H1 (cell line): ENCODE measurements at regions not wholly inside any gene's neighbourhood (a gene's known extent, or its start where the extent isn't known, plus 50 kb on each side); places are given as distances from the start of the nearest gene placed in this dataset.

Experiments used
- CTCF ChIA-PET: fragments of 300-600 bp; sonication (Branson Sonifier 250); formaldehyde crosslinking; loops from one replicate; lab custom pipeline; 2021; ENCODE audit not compliant: partially characterized antibody; lab: Charles Lee
- POLR2A ChIA-PET: fragments of 300-600 bp; sonication (Branson Sonifier 250); formaldehyde crosslinking; loops from one replicate; lab custom pipeline; 2021; ENCODE audit warnings: inconsistent platforms; ENCODE audit not compliant: partially characterized antibody; lab: Charles Lee
- DNase-seq, 2 experiments: peaks; one replicate each; pipeline versions ENCODE4 v3.0.0 to v3.0.0-alpha.2; 2010 to 2022; ENCODE audit warnings: low spot score in 2 of 2, low read depth in 1 of 2, mixed read lengths in 1 of 2
- FAIRE-seq: peaks from 2 replicates; lab custom pipeline; 2011; peaks lifted over from hg19 to GRCh38; lab: Jason Lieb, UNC
- H2AFZ ChIP-seq: 2 replicates; pipeline ENCODE4 v1.8.1; 2012; ENCODE audit warnings: low read length, inconsistent platforms
- H2AK5ac ChIP-seq: 2 replicates; pipeline ENCODE4 v1.6.1; 2013; ENCODE audit warnings: low read depth, low read length
- H2BK120ac ChIP-seq: replicated peaks from 2 replicates; pipeline ENCODE3; 2013; ENCODE audit warnings: low read depth, low read length, inconsistent platforms
- H2BK12ac ChIP-seq: 2 replicates; pipeline ENCODE4 v1.6.1; 2013; ENCODE audit warnings: low read depth, low read length
- H2BK15ac ChIP-seq: 2 replicates; pipeline ENCODE4 v1.6.1; 2013; ENCODE audit warnings: low read length
- H2BK20ac ChIP-seq: 2 replicates; pipeline ENCODE4 v1.6.1; 2013; ENCODE audit warnings: low read length
- H2BK5ac ChIP-seq: 2 replicates; pipeline ENCODE4 v1.6.1; 2013; ENCODE audit warnings: low read depth, low read length
- H3K14ac ChIP-seq: 2 replicates; pipeline ENCODE4 v1.6.1; 2013; ENCODE audit warnings: inconsistent platforms; ENCODE audit not compliant: insufficient read length
- H3K18ac ChIP-seq: 2 replicates; pipeline ENCODE4 v1.6.1; 2013; ENCODE audit warnings: low read length; ENCODE audit errors: extremely low read depth
- H3K23ac ChIP-seq: 2 replicates; pipeline ENCODE4 v1.6.1; 2013; ENCODE audit warnings: inconsistent platforms; ENCODE audit not compliant: insufficient read length
- H3K23me2 ChIP-seq: 2 replicates; pipeline ENCODE4 v1.6.1; 2013; ENCODE audit warnings: low read depth, low read length
- H3K27ac ChIP-seq: 2 replicates; pipeline ENCODE4 v1.6.1; 2011; ENCODE audit warnings: low read depth, low read length, inconsistent platforms
- H3K27me3 ChIP-seq, 4 experiments: replicated peaks in 1 of 4; 1 replicate in 1 of 4; 2 replicates in 3 of 4; pipeline versions ENCODE4 v1.6.1 to v1.8.1; 2011 to 2013; ENCODE audit warnings: low read length in 3 of 4, mild to moderate bottlenecking in 3 of 4, inconsistent platforms in 2 of 4, mixed read lengths in 2 of 4, moderate library complexity in 1 of 4; ENCODE audit not compliant: control insufficient read depth in 3 of 4, insufficient read depth in 3 of 4; ENCODE audit errors: extremely low read depth in 1 of 4
- H3K36me3 ChIP-seq, 4 experiments: 2 replicates each; pipeline versions ENCODE4 v1.6.1 to v1.8.1; 2011 to 2013; ENCODE audit warnings: mild to moderate bottlenecking in 4 of 4, low read length in 3 of 4, moderate library complexity in 2 of 4, control low read depth in 1 of 4, inconsistent platforms in 1 of 4; ENCODE audit not compliant: insufficient read depth in 4 of 4, control insufficient read depth in 2 of 4
- H3K4ac ChIP-seq: replicated peaks from 2 replicates; pipeline ENCODE3; 2013; ENCODE audit warnings: low read length, low read depth, mixed read lengths, inconsistent platforms; ENCODE audit not compliant: insufficient read length
- H3K4me1 ChIP-seq, 4 experiments: replicated peaks in 1 of 4; 1 replicate in 1 of 4; 2 replicates in 3 of 4; pipeline versions ENCODE4 v1.6.1 to v1.8.1; 2011 to 2013; ENCODE audit warnings: low read length in 3 of 4, inconsistent platforms in 2 of 4, mixed read lengths in 1 of 4; ENCODE audit not compliant: insufficient read depth in 4 of 4, control insufficient read depth in 3 of 4
- H3K4me2 ChIP-seq, 2 experiments: 2 replicates each; pipeline versions ENCODE4 v1.6.1 to v1.8.1; 2011 to 2013; ENCODE audit warnings: low read depth in 2 of 2, low read length in 2 of 2, control low read depth in 1 of 2, inconsistent platforms in 1 of 2, mild to moderate bottlenecking in 1 of 2; ENCODE audit not compliant: insufficient read depth in 1 of 2
- H3K4me3 ChIP-seq, 4 experiments: fragments of 200-600, 300-600 bp in 1 of 4; sonication (generic), shearing (Covaris generic), sonication (Bioruptor Twin) in 1 of 4; 2 replicates each; pipeline versions ENCODE4 v1.5.1 to v1.8.1; 2011 to 2016; ENCODE audit warnings: low read length in 4 of 4, low read depth in 3 of 4, control low read depth in 2 of 4, inconsistent platforms in 2 of 4, mild to moderate bottlenecking in 2 of 4, mixed read lengths in 1 of 4, moderate library complexity in 1 of 4; ENCODE audit not compliant: insufficient read depth in 2 of 4; ENCODE audit errors: extremely low read depth in 1 of 4
- H3K56ac ChIP-seq: replicated peaks from 2 replicates; pipeline ENCODE3; 2013; ENCODE audit warnings: low read depth, mild to moderate bottlenecking, mixed read lengths, low read length, inconsistent platforms; ENCODE audit not compliant: insufficient read length
- H3K79me1 ChIP-seq: 2 replicates; pipeline ENCODE4 v1.6.1; 2013; ENCODE audit warnings: low read depth, low read length, control low read depth
- H3K79me2 ChIP-seq, 2 experiments: 2 replicates each; pipeline versions ENCODE4 v1.6.1 to v1.8.1; 2012 to 2013; ENCODE audit warnings: low read length in 2 of 2, mild to moderate bottlenecking in 2 of 2, inconsistent platforms in 1 of 2; ENCODE audit not compliant: insufficient read depth in 2 of 2, control insufficient read depth in 1 of 2
- H3K9ac ChIP-seq, 4 experiments: replicated peaks in 1 of 4; 1 replicate in 1 of 4; 2 replicates in 3 of 4; pipeline versions ENCODE4 v1.6.1 to v1.8.1; 2011 to 2013; ENCODE audit warnings: low read depth in 3 of 4, low read length in 3 of 4, control low read depth in 2 of 4, mild to moderate bottlenecking in 2 of 4, moderate library complexity in 2 of 4, inconsistent platforms in 1 of 4; ENCODE audit errors: extremely low read depth in 1 of 4
- H3K9me3 ChIP-seq, 2 experiments: 2 replicates each; pipeline versions ENCODE4 v1.6.1 to v1.8.1; 2012 to 2013; ENCODE audit warnings: mild to moderate bottlenecking in 2 of 2, moderate library complexity in 2 of 2, control low read depth in 1 of 2, inconsistent platforms in 1 of 2, low read depth in 1 of 2, low read length in 1 of 2, mixed read lengths in 1 of 2; ENCODE audit not compliant: insufficient read depth in 2 of 2
- H4K20me1 ChIP-seq, 2 experiments: replicated peaks in 1 of 2; 2 replicates each; pipeline versions ENCODE3 to v1.8.1; 2011 to 2013; ENCODE audit warnings: inconsistent platforms in 2 of 2, low read length in 2 of 2, mild to moderate bottlenecking in 1 of 2; ENCODE audit not compliant: insufficient read depth in 2 of 2, control insufficient read depth in 1 of 2
- H4K5ac ChIP-seq: 2 replicates; pipeline ENCODE4 v1.6.1; 2013; ENCODE audit warnings: low read length, low read depth, mixed read lengths, inconsistent platforms; ENCODE audit not compliant: insufficient read length
- H4K8ac ChIP-seq: 2 replicates; pipeline ENCODE4 v1.8.0; 2013; ENCODE audit warnings: mild to moderate bottlenecking, moderate library complexity, low read length, inconsistent platforms; ENCODE audit not compliant: insufficient read depth; ENCODE audit errors: extremely low read depth
- H4K91ac ChIP-seq: replicated peaks from 2 replicates; pipeline ENCODE3; 2013; ENCODE audit warnings: low read length, mixed read lengths, inconsistent platforms; ENCODE audit not compliant: insufficient read length
- BRCA1 ChIP-seq: IDR thresholded peaks from 2 replicates; pipeline ENCODE4 v1.6.1; 2012; ENCODE audit warnings: low read depth, low read length, improper control_type of control experiment
- GTF2F1 ChIP-seq: IDR thresholded peaks from 2 replicates; pipeline ENCODE4 v1.6.1; 2012; ENCODE audit warnings: low read depth, low read length, improper control_type of control experiment, borderline replicate concordance
- JUND ChIP-seq: IDR thresholded peaks from 2 replicates; pipeline ENCODE4 v1.6.1; 2011; ENCODE audit warnings: mild to moderate bottlenecking, improper control_type of control experiment, low read length
- NANOG ChIP-seq: IDR thresholded peaks from 2 replicates; pipeline ENCODE4 v1.6.1; 2011; ENCODE audit warnings: low read length, low read depth, mild to moderate bottlenecking, inconsistent platforms; ENCODE audit not compliant: insufficient read depth, poor library complexity, severe bottlenecking
- SUZ12 ChIP-seq: fragments of 200-600 bp; sonication (generic); IDR thresholded peaks from 2 replicates; pipeline ENCODE4 v1.6.1; 2012; ENCODE audit warnings: mild to moderate bottlenecking, inconsistent platforms, low read length, moderate library complexity, mixed read lengths
- TEAD4 ChIP-seq: IDR thresholded peaks from 2 replicates; pipeline ENCODE4 v1.6.1; 2012; ENCODE audit warnings: low read depth, low read length, inconsistent platforms, mixed read lengths
- WGBS, 2 experiments: shearing (Covaris generic) in 1 of 2; methylation state at CpG; one replicate each; pipeline versions ENCODE4 v1.1.6 to v1.1.7; 2013 to 2015; ENCODE audit warnings: low lambda C conversion rate in 2 of 2, mixed read lengths in 2 of 2, inconsistent platforms in 1 of 2, low coverage in 1 of 2, missing lambda C conversion rate in 1 of 2; ENCODE audit not compliant: insufficient replicate concordance in 2 of 2, insufficient coverage in 1 of 2, insufficient read length in 1 of 2; ENCODE audit errors: extremely low coverage in 1 of 2, missing lambda C conversion rate in 1 of 2; 5-methylcytosine and 5-hydroxymethylcytosine counted together
- TF ChIP-seq, protein P1 (sequence below): IDR thresholded peaks from 2 replicates; pipeline ENCODE4 v1.6.1; 2012; ENCODE audit warnings: inconsistent platforms

DNA sequence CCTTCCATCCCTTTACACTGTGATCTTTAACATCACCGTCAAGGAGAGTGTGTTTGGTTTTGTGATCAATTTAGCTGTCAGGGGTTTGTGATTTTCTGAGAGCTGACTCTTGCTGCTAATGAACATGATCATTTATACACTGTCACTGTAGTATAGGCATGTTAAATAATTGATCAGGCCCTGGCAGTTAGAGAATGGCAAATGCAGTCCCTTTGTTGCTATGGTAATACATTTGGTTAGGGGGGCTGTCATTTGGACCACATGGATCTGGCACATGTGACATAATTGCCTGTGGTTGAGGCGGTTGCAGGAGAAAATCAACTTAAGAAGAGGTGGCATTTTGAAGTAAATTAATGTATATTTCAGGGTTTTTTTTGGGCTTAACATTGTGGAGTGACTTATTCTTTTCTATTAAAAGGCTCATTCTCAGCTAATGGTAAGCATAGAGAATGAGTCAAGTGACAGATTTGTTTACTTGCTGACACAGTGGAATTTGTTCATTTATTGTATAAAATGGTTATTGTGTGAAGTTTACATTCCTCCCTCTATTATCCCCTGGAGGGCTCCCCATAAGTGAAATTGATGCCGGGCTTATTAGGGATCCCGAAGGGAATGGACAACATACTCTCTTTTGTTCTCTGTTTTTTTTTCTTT lies 114.0 kb downstream of the FHIP1A start:
- H3K27me3 ChIP-seq = no peaks in the 10 kb centered on the region
- TF ChIP-seq, protein P1, sequence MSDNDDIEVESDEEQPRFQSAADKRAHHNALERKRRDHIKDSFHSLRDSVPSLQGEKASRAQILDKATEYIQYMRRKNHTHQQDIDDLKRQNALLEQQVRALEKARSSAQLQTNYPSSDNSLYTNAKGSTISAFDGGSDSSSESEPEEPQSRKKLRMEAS = 0 out of 2 replicates have a peak, but pooled peaks have one; percentile 23
- no peak for TF ChIP-seq NANOG
- TF ChIP-seq JUND = no peak
- TF ChIP-seq GTF2F1 = no peak
- no peak for TF ChIP-seq BRCA1
- TF ChIP-seq TEAD4 = no peak
- TF ChIP-seq SUZ12 = no peak
- no peak overlapping the region for H2BK120ac ChIP-seq
- POLR2A ChIA-PET = interaction anchor here (1.6 kb wide), 1 partner anchor 39 kb away, joined by 4 read pairs; no protein-coding TSS in a partner anchor
- H3K79me1 ChIP-seq = no peaks in the 10 kb centered on the region
- no peak overlapping the region for H4K8ac ChIP-seq
- no peak for FAIRE-seq
- H2BK15ac ChIP-seq = no peak overlapping the region; the same call in 1 of the 2 replicates
- no peak overlapping the region for H2BK5ac ChIP-seq
- no peak overlapping the region for H3K23ac ChIP-seq
- no peak overlapping the region for H3K56ac ChIP-seq
- H4K20me1 ChIP-seq = no peaks in the 10 kb centered on the region
- WGBS, 2 experiments = 83% methylated on average over 4 of the region's 4 CpGs; no CpG with 5 or more reads in 1 of the 2 experiments
- no peak overlapping the region for H3K18ac ChIP-seq
- no peak for DNase-seq
- CTCF ChIA-PET = interaction anchor here (1.0 to 1.6 kb wide), 4 partner anchors 8 to 123 kb away, joined by 3 to 6 read pairs (median 4); no protein-coding TSS in a partner anchor
- no peak overlapping the region for H3K27ac ChIP-seq
- peak overlapping the region; percentile 32 for H3K4ac ChIP-seq
- H3K36me3 ChIP-seq = no peaks in the 10 kb centered on the region
- no peak overlapping the region for H3K4me2 ChIP-seq
- H2BK12ac ChIP-seq = no peak overlapping the region
- no peak overlapping the region for H3K4me3 ChIP-seq
- H4K5ac ChIP-seq = no peak overlapping the region
- peaks cover 5 to 12% (median 7%) of the 10 kb centered on the region in 4 experiments; a peak in 4 of 7 replicates for H3K4me1 ChIP-seq
- no peaks in the 10 kb centered on the region for H3K23me2 ChIP-seq
- no peak overlapping the region for H3K14ac ChIP-seq
- peaks cover 0 to 39% of the 10 kb centered on the region in 2 experiments; a peak in 2 of 4 replicates for H3K79me2 ChIP-seq
- no peak overlapping the region for H2BK20ac ChIP-seq
- no peak overlapping the region for H3K9ac ChIP-seq
- peaks cover 0 to 12% of the 10 kb centered on the region in 2 experiments; a peak in 1 of 4 replicates for H3K9me3 ChIP-seq
- H2AFZ ChIP-seq = no peak overlapping the region
- no peak overlapping the region for H4K91ac ChIP-seq
- H2AK5ac ChIP-seq = no peak overlapping the region
